Chondrocyte (in vitro differentiated cells): ENCODE measurements at regions not wholly inside any gene's neighbourhood (a gene's known extent, or its start where the extent isn't known, plus 50 kb on each side); places are given as distances from the start of the nearest gene placed in this dataset.
A peak's percentile ranks its signal among the peaks of the same experiment; 100 is the strongest.

Experiments used
- DNase-seq: peaks from one replicate; pipeline ENCODE4 v3.0.0; 2021; ENCODE audit warnings: mixed read lengths, low spot score
- H3K27ac Mint-ChIP-seq: one replicate; pipeline ENCODE4 v1.8.0; 2021; ENCODE audit warnings: mild to moderate bottlenecking, moderate library complexity, mixed read lengths; ENCODE audit not compliant: unreplicated experiment
- H3K27me3 Mint-ChIP-seq: 2 replicates; pipeline ENCODE4 v1.8.0; 2021; ENCODE audit warnings: low read depth, mixed read lengths
- H3K36me3 Mint-ChIP-seq: 2 replicates; pipeline ENCODE4 v1.8.0; 2021; ENCODE audit warnings: low read depth, mixed read lengths
- H3K4me1 Mint-ChIP-seq: 2 replicates; pipeline ENCODE4 v1.8.0; 2021; ENCODE audit warnings: low read depth, mild to moderate bottlenecking, mixed read lengths
- H3K4me3 Mint-ChIP-seq: one replicate; pipeline ENCODE4 v1.8.0; 2021; ENCODE audit warnings: mild to moderate bottlenecking, moderate library complexity, mixed read lengths; ENCODE audit not compliant: unreplicated experiment
- H3K9me3 Mint-ChIP-seq: 2 replicates; pipeline ENCODE4 v1.8.0; 2021; ENCODE audit warnings: low read depth, mixed read lengths
- TF ChIP-seq, protein P1 (sequence below): fragments of 200-600 bp; sonication (generic); IDR thresholded peaks from 2 replicates; pipeline ENCODE4 v1.5.0; 2021; ENCODE audit warnings: antibody characterized with exemption, mild to moderate bottlenecking, moderate library complexity

DNA sequence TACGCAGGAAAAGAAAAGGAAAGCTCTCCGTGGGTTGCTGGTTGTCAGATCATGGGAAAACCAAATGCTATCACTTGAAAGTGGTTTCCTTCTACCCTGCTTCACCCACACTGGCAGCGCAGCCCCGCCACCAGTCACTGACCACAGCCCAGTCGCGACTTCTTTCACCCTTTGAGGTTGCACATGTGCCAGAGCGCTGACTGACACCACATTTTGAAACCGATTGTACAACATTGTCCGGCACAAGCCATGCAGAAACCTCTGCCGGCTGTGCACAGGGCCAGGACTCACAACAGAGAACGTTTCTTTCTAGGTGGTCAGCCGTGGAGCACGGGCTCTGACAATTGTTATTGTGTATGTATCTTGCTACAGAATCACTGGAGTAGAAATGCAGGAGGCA, 827.2 kb upstream of the POU3F3 start:
- H3K36me3 Mint-ChIP-seq, result no peaks in the 10 kb centered on the region
- H3K4me1 Mint-ChIP-seq, result peaks cover 37% of the 10 kb centered on the region
- TF ChIP-seq, protein P1, sequence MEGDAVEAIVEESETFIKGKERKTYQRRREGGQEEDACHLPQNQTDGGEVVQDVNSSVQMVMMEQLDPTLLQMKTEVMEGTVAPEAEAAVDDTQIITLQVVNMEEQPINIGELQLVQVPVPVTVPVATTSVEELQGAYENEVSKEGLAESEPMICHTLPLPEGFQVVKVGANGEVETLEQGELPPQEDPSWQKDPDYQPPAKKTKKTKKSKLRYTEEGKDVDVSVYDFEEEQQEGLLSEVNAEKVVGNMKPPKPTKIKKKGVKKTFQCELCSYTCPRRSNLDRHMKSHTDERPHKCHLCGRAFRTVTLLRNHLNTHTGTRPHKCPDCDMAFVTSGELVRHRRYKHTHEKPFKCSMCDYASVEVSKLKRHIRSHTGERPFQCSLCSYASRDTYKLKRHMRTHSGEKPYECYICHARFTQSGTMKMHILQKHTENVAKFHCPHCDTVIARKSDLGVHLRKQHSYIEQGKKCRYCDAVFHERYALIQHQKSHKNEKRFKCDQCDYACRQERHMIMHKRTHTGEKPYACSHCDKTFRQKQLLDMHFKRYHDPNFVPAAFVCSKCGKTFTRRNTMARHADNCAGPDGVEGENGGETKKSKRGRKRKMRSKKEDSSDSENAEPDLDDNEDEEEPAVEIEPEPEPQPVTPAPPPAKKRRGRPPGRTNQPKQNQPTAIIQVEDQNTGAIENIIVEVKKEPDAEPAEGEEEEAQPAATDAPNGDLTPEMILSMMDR, result no peak
- no peaks in the 10 kb centered on the region for H3K27me3 Mint-ChIP-seq
- H3K9me3 Mint-ChIP-seq, result peaks cover 4% of the 10 kb centered on the region
- peak; percentile 66 for DNase-seq
- no peak overlapping the region for H3K27ac Mint-ChIP-seq
- peak overlapping the region; percentile 61 for H3K4me3 Mint-ChIP-seq

DNA sequence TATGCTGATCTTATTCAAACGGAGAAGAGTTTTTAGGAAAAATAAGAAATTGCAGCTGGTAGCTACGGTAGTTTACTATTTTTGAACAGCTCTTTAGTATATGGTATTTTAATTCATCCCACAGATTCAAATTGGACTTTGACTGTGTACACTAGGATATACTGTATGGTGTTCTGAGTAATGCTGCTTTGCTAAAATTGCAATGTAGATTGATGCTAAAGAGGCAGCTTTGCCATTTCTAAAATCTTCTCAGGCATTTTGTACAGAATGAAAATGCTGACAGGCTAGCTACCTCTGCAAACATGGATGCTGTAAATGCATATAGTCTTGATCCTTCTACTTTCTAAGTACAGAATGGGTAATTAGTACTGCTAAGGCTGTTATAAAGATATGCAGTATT, 826.6 kb upstream of the POU3F3 start:
- H3K4me3 Mint-ChIP-seq, result no peak overlapping the region
- H3K9me3 Mint-ChIP-seq, result peaks cover 4% of the 10 kb centered on the region
- H3K4me1 Mint-ChIP-seq, result peaks cover 37% of the 10 kb centered on the region
- H3K27ac Mint-ChIP-seq, result no peak overlapping the region
- H3K27me3 Mint-ChIP-seq, result no peaks in the 10 kb centered on the region
- TF ChIP-seq, protein P1, result no peak
- DNase-seq, result no peak
- no peaks in the 10 kb centered on the region for H3K36me3 Mint-ChIP-seq

DNA sequence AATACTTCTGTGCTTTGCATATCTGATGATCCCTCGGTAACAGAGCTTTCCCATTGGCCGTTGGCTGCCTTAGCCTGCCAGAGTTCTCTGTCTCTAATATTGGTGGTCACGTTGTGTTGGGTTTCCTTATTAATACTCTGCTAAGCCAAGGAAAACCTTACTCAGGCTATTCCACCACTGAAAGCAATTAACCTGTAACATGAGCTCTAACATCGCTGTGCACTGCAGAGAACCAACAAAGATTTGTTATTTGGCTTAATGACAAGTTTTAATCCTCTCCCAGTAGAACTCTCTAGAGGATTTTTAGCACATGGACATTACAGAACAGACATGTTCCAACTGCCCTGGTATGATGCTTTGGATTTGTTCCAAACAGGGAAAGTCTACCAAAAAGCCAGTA, 825.9 kb upstream of the POU3F3 start:
- no peak for DNase-seq

DNA sequence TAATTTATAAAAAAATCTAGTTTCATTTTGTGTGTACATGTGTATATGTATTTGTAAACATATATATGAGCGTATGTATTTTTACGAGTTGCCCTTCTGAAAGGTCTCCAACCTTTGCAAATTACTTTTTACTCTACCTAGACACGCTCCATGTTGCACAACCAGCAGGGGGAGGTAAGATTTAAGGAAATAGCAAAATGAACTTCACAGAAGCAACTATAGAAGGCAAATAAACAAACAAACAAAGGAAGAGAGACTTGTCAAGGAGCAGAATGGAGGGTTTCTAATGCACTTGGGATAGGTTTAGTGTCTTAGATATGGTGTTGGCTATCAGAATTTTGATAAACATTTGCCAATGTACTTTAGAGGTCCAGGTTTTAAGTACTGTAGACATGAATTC, 820.5 kb upstream of the POU3F3 start:
- Mint-ChIP-seq H3K4me1 (peaks cover 4% of the 10 kb centered on the region), H3K4me3 (no peak overlapping the region), H3K27me3 (no peaks in the 10 kb centered on the region), H3K36me3 (no peaks in the 10 kb centered on the region), H3K27ac (no peak overlapping the region), H3K9me3 (no peaks in the 10 kb centered on the region)
- no peak for DNase-seq
- TF ChIP-seq, protein P1, result peak; percentile 78

More for the DNA sequence above, 825.9 kb upstream of the POU3F3 start:
- H3K9me3 Mint-ChIP-seq, result peaks cover 4% of the 10 kb centered on the region
- TF ChIP-seq, protein P1, result no peak
- H3K27me3 Mint-ChIP-seq, result no peaks in the 10 kb centered on the region
- no peak overlapping the region for H3K27ac Mint-ChIP-seq
- no peaks in the 10 kb centered on the region for H3K36me3 Mint-ChIP-seq
- peak overlapping the region; percentile 3 for H3K4me3 Mint-ChIP-seq
- peaks cover 37% of the 10 kb centered on the region for H3K4me1 Mint-ChIP-seq

DNA sequence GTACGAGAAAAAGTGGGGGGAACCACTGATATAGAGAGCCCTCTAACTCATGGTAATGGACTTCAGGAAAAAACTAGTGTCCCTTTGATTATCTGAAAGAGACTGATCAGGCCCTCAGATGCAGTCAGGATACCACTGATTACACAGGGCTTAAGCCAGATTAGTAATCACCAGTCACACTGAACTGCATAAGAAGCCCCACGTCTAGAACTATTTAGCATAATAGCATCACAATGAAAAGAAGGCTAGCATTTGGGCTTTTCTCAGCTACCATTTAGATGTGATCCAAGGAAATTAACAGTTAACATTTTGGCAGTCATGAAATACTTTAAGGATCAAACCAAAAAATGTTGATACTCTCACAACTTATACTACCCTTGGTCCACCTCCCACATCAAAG, 813.1 kb upstream of the POU3F3 start:
- no peak for DNase-seq
- H3K9me3 Mint-ChIP-seq, result no peaks in the 10 kb centered on the region
- no peaks in the 10 kb centered on the region for H3K36me3 Mint-ChIP-seq
- no peak overlapping the region for H3K4me3 Mint-ChIP-seq
- H3K4me1 Mint-ChIP-seq, result peaks cover 9% of the 10 kb centered on the region
- no peak overlapping the region for H3K27ac Mint-ChIP-seq
- TF ChIP-seq, protein P1, result no peak
- no peaks in the 10 kb centered on the region for H3K27me3 Mint-ChIP-seq
